Tibial nerve (tissue), 3 donors: ENCODE measurements at regions not wholly inside any gene's neighbourhood (a gene's known extent, or its start where the extent isn't known, plus 50 kb on each side); places are given as distances from the start of the nearest gene placed in this dataset.

Experiments used
- CTCF ChIP-seq, 5 experiments: fragments of 200-600 bp in 3 of 5; fragments of 450-650 bp in 2 of 5; sonication (generic) in 3 of 5; IDR thresholded peaks; one replicate each; pipeline ENCODE4 v1.5.1; 2016 to 2019; ENCODE audit warnings: antibody characterized with exemption in 5 of 5, mild to moderate bottlenecking in 3 of 5, moderate library complexity in 2 of 5
- POLR2A ChIP-seq, 2 donors: fragments of 450-650 bp; IDR thresholded peaks; one replicate each; pipeline ENCODE4 v1.6.1; 2017; ENCODE audit warnings: antibody characterized with exemption in 2 of 2, mild to moderate bottlenecking in 2 of 2, moderate library complexity in 2 of 2

GRCh38 chr3:153111016-153111415 lies 51.0 kb upstream of the RAP2B start:
- TF ChIP-seq CTCF (IDR thresholded peaks at IDR 0.05) (no peak), POLR2A (IDR thresholded peaks at IDR 0.05) (no peak)
